ENCODE measurements at regions not wholly inside any gene's neighbourhood (a gene's known extent, or its start where the extent isn't known, plus 50 kb on each side); places are given as distances from the start of the nearest gene placed in this dataset.

GRCh38 chr18:40926679-40927078 lies 1028.4 kb upstream of the PIK3C3 start:
- H3F3A ChIP-seq (ENCODE audit: insufficient read depth), result no peaks in the 10 kb centered on the region
- no peak overlapping the region for H3K4me2 ChIP-seq (ENCODE audit: low read depth, low read length, poor library complexity, severe bottlenecking)
- TF ChIP-seq, protein P1, sequence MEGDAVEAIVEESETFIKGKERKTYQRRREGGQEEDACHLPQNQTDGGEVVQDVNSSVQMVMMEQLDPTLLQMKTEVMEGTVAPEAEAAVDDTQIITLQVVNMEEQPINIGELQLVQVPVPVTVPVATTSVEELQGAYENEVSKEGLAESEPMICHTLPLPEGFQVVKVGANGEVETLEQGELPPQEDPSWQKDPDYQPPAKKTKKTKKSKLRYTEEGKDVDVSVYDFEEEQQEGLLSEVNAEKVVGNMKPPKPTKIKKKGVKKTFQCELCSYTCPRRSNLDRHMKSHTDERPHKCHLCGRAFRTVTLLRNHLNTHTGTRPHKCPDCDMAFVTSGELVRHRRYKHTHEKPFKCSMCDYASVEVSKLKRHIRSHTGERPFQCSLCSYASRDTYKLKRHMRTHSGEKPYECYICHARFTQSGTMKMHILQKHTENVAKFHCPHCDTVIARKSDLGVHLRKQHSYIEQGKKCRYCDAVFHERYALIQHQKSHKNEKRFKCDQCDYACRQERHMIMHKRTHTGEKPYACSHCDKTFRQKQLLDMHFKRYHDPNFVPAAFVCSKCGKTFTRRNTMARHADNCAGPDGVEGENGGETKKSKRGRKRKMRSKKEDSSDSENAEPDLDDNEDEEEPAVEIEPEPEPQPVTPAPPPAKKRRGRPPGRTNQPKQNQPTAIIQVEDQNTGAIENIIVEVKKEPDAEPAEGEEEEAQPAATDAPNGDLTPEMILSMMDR (IDR thresholded peaks at IDR 0.05; ENCODE audit: insufficient read depth, low read length, poor library complexity, severe bottlenecking), result no peak
- TF ChIP-seq EZH2phosphoT487 (conservative IDR thresholded peaks at IDR 0.05; ENCODE audit: low read length), result no peak

GRCh38 chr18:40925071-40925541 lies 1029.9 kb upstream of the PIK3C3 start:
- Histone ChIP-seq H3K9me2 (replicated peaks; ENCODE audit: insufficient read depth, low read length) (no peaks in the 10 kb centered on the region; the same call in 1 of the 2 replicates), H3K4me2 (ENCODE audit: low read depth, low read length, poor library complexity, severe bottlenecking) (no peak overlapping the region), H3K27ac (ENCODE audit: low read depth, low read length) (no peak overlapping the region), H3K4me3 (ENCODE audit: insufficient read depth, low read length, poor library complexity, severe bottlenecking) (no peak overlapping the region), H3K9ac (ENCODE audit: low read length) (no peak overlapping the region), H3K9me3 (ENCODE audit: insufficient read depth, low read length) (peaks cover 12% of the 10 kb centered on the region; the same call in 1 of the 2 replicates), H3K27me3 (ENCODE audit: low read length) (no peaks in the 10 kb centered on the region; the same call in 1 of the 2 replicates), H3K36me3 (ENCODE audit: low read length) (no peaks in the 10 kb centered on the region), H4K20me1 (ENCODE audit: low read depth, low read length) (no peaks in the 10 kb centered on the region), H3K79me2 (ENCODE audit: insufficient read depth, low read length) (no peaks in the 10 kb centered on the region), H3F3A (ENCODE audit: insufficient read depth) (no peaks in the 10 kb centered on the region), H2AFZ (ENCODE audit: low read depth, low read length, severe bottlenecking) (no peak overlapping the region)
- TF ChIP-seq, protein P1 (IDR thresholded peaks at IDR 0.05; ENCODE audit: insufficient read depth, low read length, poor library complexity, severe bottlenecking), result no peak

More at GRCh38 chr18:40926679-40927078, 1028.4 kb upstream of the PIK3C3 start:
- no peaks in the 10 kb centered on the region; the same call in 1 of the 2 replicates for H3K9me2 ChIP-seq (replicated peaks; ENCODE audit: insufficient read depth, low read length)
- no peaks in the 10 kb centered on the region for H3K79me2 ChIP-seq (ENCODE audit: insufficient read depth, low read length)
- H3K27me3 ChIP-seq (ENCODE audit: low read length), result no peaks in the 10 kb centered on the region; the same call in 1 of the 2 replicates
- no peaks in the 10 kb centered on the region for H4K20me1 ChIP-seq (ENCODE audit: low read depth, low read length)
- no peak overlapping the region for H3K4me3 ChIP-seq (ENCODE audit: insufficient read depth, low read length, poor library complexity, severe bottlenecking)
- peaks cover 12% of the 10 kb centered on the region; the same call in 1 of the 2 replicates for H3K9me3 ChIP-seq (ENCODE audit: insufficient read depth, low read length)
- no peak overlapping the region for H3K27ac ChIP-seq (ENCODE audit: low read depth, low read length)
- H2AFZ ChIP-seq (ENCODE audit: low read depth, low read length, severe bottlenecking), result no peak overlapping the region
- no peak overlapping the region for H3K9ac ChIP-seq (ENCODE audit: low read length)
- no peaks in the 10 kb centered on the region for H3K36me3 ChIP-seq (ENCODE audit: low read length)

GRCh38 chr18:40921845-40922629 lies 1033.0 kb upstream of the PIK3C3 start:
- Histone ChIP-seq H3K9me2 (replicated peaks; ENCODE audit: insufficient read depth, low read length) (no peaks in the 10 kb centered on the region; the same call in 1 of the 2 replicates), H3K36me3 (ENCODE audit: low read length) (no peaks in the 10 kb centered on the region), H3K79me2 (ENCODE audit: insufficient read depth, low read length) (no peaks in the 10 kb centered on the region), H3K27me3 (ENCODE audit: low read length) (no peaks in the 10 kb centered on the region), H3F3A (ENCODE audit: insufficient read depth) (no peaks in the 10 kb centered on the region), H3K9me3 (ENCODE audit: insufficient read depth, low read length) (peaks cover 12% of the 10 kb centered on the region; the same call in 1 of the 2 replicates), H4K20me1 (ENCODE audit: low read depth, low read length) (no peaks in the 10 kb centered on the region), H3K27ac (ENCODE audit: low read depth, low read length) (no peak overlapping the region), H2AFZ (ENCODE audit: low read depth, low read length, severe bottlenecking) (no peak overlapping the region), H3K9ac (ENCODE audit: low read length) (no peak overlapping the region), H3K4me3 (ENCODE audit: insufficient read depth, low read length, poor library complexity, severe bottlenecking) (no peak overlapping the region), H3K4me2 (ENCODE audit: low read depth, low read length, poor library complexity, severe bottlenecking) (no peak overlapping the region)
- TF ChIP-seq, protein P1 (IDR thresholded peaks at IDR 0.05; ENCODE audit: insufficient read depth, low read length, poor library complexity, severe bottlenecking), result no peak
- no peak for TF ChIP-seq EZH2phosphoT487 (conservative IDR thresholded peaks at IDR 0.05; ENCODE audit: low read length)

Measured in SU-DHL-6 (cell line).